OCI-LY7 (cell line): ENCODE measurements at regions not wholly inside any gene's neighbourhood (a gene's known extent, or its start where the extent isn't known, plus 50 kb on each side); places are given as distances from the start of the nearest gene placed in this dataset.

Experiments
- BruUV-seq: library from RNA; stranded (reverse); fragments of 400-500 nt; replicated peaks from 2 replicates; lab custom pipeline; 2021; lab: Mats Ljungman, UMichigan
- CTCF ChIA-PET: fragments of 300-600 bp; sonication (Branson Sonifier 250); formaldehyde crosslinking; loops from one replicate; lab custom pipeline; 2022; ENCODE audit warnings: antibody characterized with exemption; ENCODE audit not compliant: unreplicated experiment; lab: Charles Lee
- POLR2A ChIA-PET: fragments of 300-600 bp; sonication (Branson Sonifier 250); formaldehyde crosslinking; loops from one replicate; lab custom pipeline; 2022; ENCODE audit warnings: antibody characterized with exemption; lab: Charles Lee
- DNase-seq: peaks from one replicate; pipeline ENCODE4 v3.0.0-alpha.2; 2015; ENCODE audit warnings: low spot score
- H2AFZ ChIP-seq: fragments of 200-600 bp; sonication (generic), shearing (Covaris generic); 2 replicates; pipeline ENCODE4 v1.6.1; 2014; ENCODE audit warnings: mild to moderate bottlenecking, antibody characterized with exemption, low read length, moderate library complexity
- H3K27ac ChIP-seq: fragments of 200-600 bp; sonication (generic); 2 replicates; pipeline ENCODE4 v1.5.1; 2014; ENCODE audit warnings: mixed run types, low read depth, mild to moderate bottlenecking, moderate library complexity, low read length, inconsistent platforms; ENCODE audit not compliant: poor library complexity, severe bottlenecking
- H3K36me3 ChIP-seq: fragments of 200-600 bp; sonication (generic); 2 replicates; pipeline ENCODE4 v1.6.1; 2014; ENCODE audit warnings: mild to moderate bottlenecking, antibody characterized with exemption, low read length, moderate library complexity, mixed read lengths; ENCODE audit not compliant: insufficient read depth
- H3K4me1 ChIP-seq: fragments of 200-600 bp; sonication (generic); 2 replicates; pipeline ENCODE4 v1.5.1; 2014; ENCODE audit warnings: mild to moderate bottlenecking, low read length; ENCODE audit not compliant: insufficient read depth, poor library complexity, severe bottlenecking
- H3K4me2 ChIP-seq: fragments of 200-600 bp; sonication (generic); 2 replicates; pipeline ENCODE4 v1.6.1; 2014; ENCODE audit warnings: mild to moderate bottlenecking, low read length
- H3K4me3 ChIP-seq: fragments of 200-600 bp; sonication (generic); 2 replicates; pipeline ENCODE4 v1.5.1; 2014; ENCODE audit warnings: mild to moderate bottlenecking, low read depth, low read length; ENCODE audit not compliant: poor library complexity, severe bottlenecking
- H3K79me2 ChIP-seq: fragments of 200-600 bp; sonication (generic); 2 replicates; pipeline ENCODE4 v1.6.1; 2016; ENCODE audit warnings: low read depth, mild to moderate bottlenecking, low read length, moderate library complexity, mixed read lengths; ENCODE audit not compliant: insufficient read depth
- H3K9me2 ChIP-seq: fragments of 200-600 bp; sonication (generic); 2 replicates; pipeline ENCODE4 v1.6.1; 2016; ENCODE audit warnings: mild to moderate bottlenecking, low read length, mixed read lengths; ENCODE audit not compliant: insufficient read depth
- H3K9me3 ChIP-seq: fragments of 200-600 bp; sonication (generic); 2 replicates; pipeline ENCODE4 v1.6.1; 2014; ENCODE audit warnings: mild to moderate bottlenecking, mixed run types, low read length, mixed read lengths
- H4K20me1 ChIP-seq: fragments of 200-600 bp; sonication (generic); 2 replicates; pipeline ENCODE4 v1.6.1; 2014; ENCODE audit warnings: mild to moderate bottlenecking, antibody characterized with exemption, low read length, moderate library complexity, mixed read lengths; ENCODE audit not compliant: insufficient read depth
- CTCF ChIP-seq: fragments of 200-600 bp; sonication (generic); conservative IDR thresholded peaks from 2 replicates; pipeline ENCODE4 v1.5.1; 2014; ENCODE audit warnings: mild to moderate bottlenecking, antibody characterized with exemption, low read length, moderate library complexity, mixed read lengths
- EZH2phosphoT487 ChIP-seq: fragments of 200-600 bp; sonication (generic); IDR thresholded peaks from 2 replicates; pipeline ENCODE4 v1.6.1; 2018; ENCODE audit warnings: low read depth, borderline replicate concordance, mild to moderate bottlenecking, mixed run types, antibody characterized with exemption, low read length, moderate library complexity, mixed read lengths
- intact Hi-C: fragments of 100-400 bp; cut with micrococcal nuclease; formaldehyde crosslinking; loops from one replicate; pipeline ENCODE4 v1.10.0; 2022; ENCODE audit not compliant: unreplicated experiment

DNA sequence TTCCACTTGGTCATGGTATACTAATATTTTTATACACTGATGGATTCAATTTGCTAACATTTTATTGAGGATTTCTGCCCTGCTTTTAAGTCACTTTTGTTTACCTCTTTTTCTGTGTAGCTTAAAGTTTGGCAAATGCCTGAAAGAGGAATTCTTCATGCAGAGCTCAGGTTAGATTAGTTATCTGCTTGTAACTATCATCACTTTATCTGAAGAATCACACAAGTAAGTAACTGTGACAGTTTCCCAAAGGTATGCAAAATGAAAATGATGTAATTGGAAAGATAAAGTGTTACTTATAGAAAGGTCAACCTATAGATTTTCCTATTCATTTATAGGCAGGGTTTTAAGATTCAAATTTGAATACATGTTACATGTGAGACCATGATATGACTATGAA lies 188.8 kb upstream of the ACTBL2 start:
- Histone ChIP-seq H3K27ac (no peak overlapping the region), H2AFZ (no peak overlapping the region), H3K9me3 (no peaks in the 10 kb centered on the region), H3K4me2 (no peak overlapping the region), H3K36me3 (no peaks in the 10 kb centered on the region), H3K4me3 (no peak overlapping the region), H4K20me1 (no peaks in the 10 kb centered on the region), H3K79me2 (no peaks in the 10 kb centered on the region), H3K9me2 (no peaks in the 10 kb centered on the region), H3K4me1 (no peaks in the 10 kb centered on the region)
- DNase-seq, result no peak
- POLR2A ChIA-PET, result interaction anchor here (1.2 kb wide), 1 partner anchor 21 kb away, joined by 5 read pairs; no protein-coding TSS in a partner anchor
- CTCF ChIA-PET, result no interaction called here
- no TSS peak for BruUV-seq
- intact Hi-C loops, result no loop called here
- TF ChIP-seq CTCF, result no peak
- TF ChIP-seq EZH2phosphoT487, result no peak

DNA sequence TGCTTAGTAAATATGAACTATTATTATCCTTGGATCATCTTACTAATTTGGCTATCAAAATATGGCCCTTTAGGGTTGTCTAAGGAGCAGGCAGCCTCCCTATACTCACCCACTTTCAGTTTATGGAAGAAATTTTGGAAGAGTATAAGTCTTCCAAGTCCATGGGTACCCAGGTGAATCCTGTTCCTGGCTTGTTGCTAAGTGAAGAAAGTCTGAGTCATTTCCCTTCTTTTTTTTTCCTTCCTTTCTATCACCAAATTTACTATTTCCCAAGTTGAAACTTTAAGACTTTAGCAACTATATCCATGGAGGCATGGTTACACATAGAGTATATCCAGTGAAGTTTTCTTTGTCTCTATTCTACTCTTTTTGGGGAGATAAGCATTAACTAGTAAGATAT lies 184.0 kb upstream of the ACTBL2 start:
- Histone ChIP-seq H3K4me1 (no peaks in the 10 kb centered on the region), H2AFZ (no peak overlapping the region), H3K9me2 (no peaks in the 10 kb centered on the region), H3K27ac (no peak overlapping the region), H3K9me3 (no peaks in the 10 kb centered on the region), H3K4me2 (no peak overlapping the region), H4K20me1 (no peaks in the 10 kb centered on the region), H3K4me3 (no peak overlapping the region), H3K79me2 (no peaks in the 10 kb centered on the region), H3K36me3 (no peaks in the 10 kb centered on the region)
- TF ChIP-seq CTCF, result no peak
- TF ChIP-seq EZH2phosphoT487, result no peak
- ChIA-PET CTCF (no interaction called here), POLR2A (no interaction called here)
- no peak for DNase-seq
- BruUV-seq, result no TSS peak
- intact Hi-C loops, result no loop called here

DNA sequence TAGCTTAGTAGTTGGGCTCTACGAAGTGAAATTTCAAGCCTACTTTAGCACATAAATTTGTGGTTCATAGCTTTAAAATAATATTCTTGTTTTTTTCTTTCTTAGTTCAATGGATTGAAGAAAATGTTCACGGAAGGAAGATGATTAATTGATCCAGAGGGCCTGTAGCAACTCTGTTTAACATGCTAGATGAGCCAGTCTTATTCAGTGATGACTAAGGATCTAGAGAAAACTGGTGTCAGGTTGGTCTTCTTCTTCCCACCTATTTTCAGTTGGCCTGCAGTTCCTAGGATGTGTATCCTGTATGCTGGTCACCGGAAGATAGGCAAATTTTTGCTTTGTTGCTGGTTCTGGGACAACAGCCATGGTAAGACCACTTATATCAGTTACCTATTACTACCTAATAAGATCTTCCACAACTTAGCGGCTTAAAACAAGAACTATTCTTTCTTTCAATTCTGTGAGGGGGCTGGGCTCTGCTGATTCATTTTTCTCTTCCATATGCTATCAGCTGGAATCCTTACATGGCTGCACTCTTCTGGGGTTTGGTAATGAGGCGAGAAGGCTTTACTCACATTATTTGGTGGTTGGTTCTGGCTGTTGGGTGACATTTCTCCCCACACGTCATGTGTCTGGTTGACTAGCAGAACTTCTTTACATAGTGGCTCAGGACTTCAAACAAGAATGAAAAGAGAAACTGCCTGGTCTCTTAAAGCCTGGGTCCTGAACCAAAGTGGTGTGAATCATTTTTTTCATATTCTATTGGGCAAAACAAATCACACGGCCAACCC lies 182.7 kb upstream of the ACTBL2 start:
- no peaks in the 10 kb centered on the region for H3K4me1 ChIP-seq
- H3K9me2 ChIP-seq, result no peaks in the 10 kb centered on the region
- no peaks in the 10 kb centered on the region for H3K79me2 ChIP-seq
- H3K27ac ChIP-seq, result no peak overlapping the region
- H3K9me3 ChIP-seq, result no peaks in the 10 kb centered on the region
- CTCF ChIA-PET, result no interaction called here
- POLR2A ChIA-PET, result no interaction called here
- no peak for DNase-seq
- H3K4me2 ChIP-seq, result no peak overlapping the region
- BruUV-seq, result no TSS peak
- no peak overlapping the region for H2AFZ ChIP-seq
- no peaks in the 10 kb centered on the region for H4K20me1 ChIP-seq
- intact Hi-C loops, result no loop called here
- no peak for TF ChIP-seq EZH2phosphoT487
- TF ChIP-seq CTCF, result no peak
- no peaks in the 10 kb centered on the region for H3K36me3 ChIP-seq
- H3K4me3 ChIP-seq, result no peak overlapping the region
